GM12878 (cell line): ENCODE measurements at regions not wholly inside any gene's neighbourhood (a gene's known extent, or its start where the extent isn't known, plus 50 kb on each side); places are given as distances from the start of the nearest gene placed in this dataset.

Experiments used
- ATF2 ChIP-seq: IDR thresholded peaks from 2 replicates; pipeline ENCODE4 v1.6.1; 2012; ENCODE audit warnings: low read length, inconsistent platforms
- BACH1 ChIP-seq: fragments of 450-650 bp; IDR thresholded peaks from 2 replicates; pipeline ENCODE4 v1.6.1; 2017; ENCODE audit warnings: mild to moderate bottlenecking, borderline replicate concordance
- CTCF ChIP-seq, 3 experiments: IDR thresholded peaks in 2 of 3; conservative IDR thresholded peaks in 1 of 3; 2 replicates each; pipeline ENCODE4 v1.5.1; 2011; ENCODE audit warnings: low read depth in 3 of 3, low read length in 3 of 3, mild to moderate bottlenecking in 3 of 3, control low read depth in 2 of 3, moderate library complexity in 2 of 3, inconsistent platforms in 1 of 3, mixed read lengths in 1 of 3; ENCODE audit not compliant: control insufficient read depth in 2 of 3, insufficient read depth in 1 of 3; ENCODE audit errors: extremely low read depth in 1 of 3
- EZH2 ChIP-seq: IDR thresholded peaks from 2 replicates; pipeline ENCODE4 v1.6.1; 2012; ENCODE audit warnings: low read depth, mild to moderate bottlenecking, control low read depth, inconsistent platforms, low read length, borderline replicate concordance; ENCODE audit not compliant: control insufficient read depth
- FOXK2 ChIP-seq: fragments of 450-650 bp; IDR thresholded peaks from 2 replicates; pipeline ENCODE4 v1.6.1; 2017; ENCODE audit warnings: mild to moderate bottlenecking, moderate library complexity
- MXI1 ChIP-seq: fragments of 150-350 bp; IDR thresholded peaks from 2 replicates; pipeline ENCODE4 v1.6.1; 2011; ENCODE audit warnings: low read depth, mild to moderate bottlenecking, inconsistent platforms, low read length, improper control_type of control experiment
- STAT1 ChIP-seq: fragments of 450-650 bp; conservative IDR thresholded peaks from 2 replicates; pipeline ENCODE4 v1.6.1; 2014; ENCODE audit warnings: antibody characterized with exemption, mild to moderate bottlenecking
- ZNF274 ChIP-seq: IDR thresholded peaks from one replicate; pipeline ENCODE4 v1.8.0; 2011; ENCODE audit not compliant: insufficient read length, insufficient read depth
- TF ChIP-seq, protein P1 (sequence below): IDR thresholded peaks from 2 replicates; pipeline ENCODE4 v1.6.1; 2011; ENCODE audit warnings: low read depth, low read length, improper control_type of control experiment, borderline replicate concordance

DNA sequence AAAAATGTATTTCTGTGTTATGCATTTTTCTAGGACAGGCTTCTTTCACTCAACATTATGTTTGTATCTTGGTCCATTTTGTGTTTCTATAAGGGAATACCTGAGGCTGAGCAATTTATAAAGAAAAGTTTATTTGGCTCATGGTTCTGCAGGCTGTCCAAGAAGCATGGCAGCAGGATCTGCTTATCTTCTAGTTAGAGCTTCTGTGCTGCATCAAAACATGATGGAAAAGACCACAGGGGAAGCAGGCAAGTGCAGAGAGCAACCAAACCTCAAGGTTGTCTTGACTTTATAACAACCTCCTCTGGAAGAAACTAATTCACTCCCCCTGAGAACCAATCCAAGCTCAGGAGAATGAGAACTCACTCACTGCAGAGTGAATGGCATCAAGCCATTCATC, 1601.0 kb upstream of the NUDT12 start:
- no peak for TF ChIP-seq EZH2
- TF ChIP-seq, protein P1, sequence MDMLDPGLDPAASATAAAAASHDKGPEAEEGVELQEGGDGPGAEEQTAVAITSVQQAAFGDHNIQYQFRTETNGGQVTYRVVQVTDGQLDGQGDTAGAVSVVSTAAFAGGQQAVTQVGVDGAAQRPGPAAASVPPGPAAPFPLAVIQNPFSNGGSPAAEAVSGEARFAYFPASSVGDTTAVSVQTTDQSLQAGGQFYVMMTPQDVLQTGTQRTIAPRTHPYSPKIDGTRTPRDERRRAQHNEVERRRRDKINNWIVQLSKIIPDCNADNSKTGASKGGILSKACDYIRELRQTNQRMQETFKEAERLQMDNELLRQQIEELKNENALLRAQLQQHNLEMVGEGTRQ, result no peak
- no peak for TF ChIP-seq FOXK2
- no peak for TF ChIP-seq ATF2
- no peak for TF ChIP-seq ZNF274
- no peak for TF ChIP-seq STAT1
- TF ChIP-seq MXI1, result no peak
- no peak for TF ChIP-seq BACH1
- no peak for TF ChIP-seq CTCF (IDR thresholded peaks at IDR 0.05 in 2 of 3, conservative IDR thresholded peaks at IDR 0.05 in 1 of 3; ENCODE audit: control insufficient read depth in 2 of 3, extremely low read depth in 1 of 3, insufficient read depth in 1 of 3, low read depth in 3 of 3, low read length in 3 of 3)
